ES-I3 (cell line): ENCODE measurements at regions not wholly inside any gene's neighbourhood (a gene's known extent, or its start where the extent isn't known, plus 50 kb on each side); places are given as distances from the start of the nearest gene placed in this dataset.
"Not testable (repeated sequence)": the region's sequence is repeated elsewhere in the genome, so short reads cannot be mapped to it uniquely, and the experiment has no call there.

ENCODE experiments used
- H3K36me3 ChIP-seq: 2 replicates; pipeline ENCODE4 v1.6.1; 2013; ENCODE audit warnings: mild to moderate bottlenecking, low read length, control low read depth, moderate library complexity; ENCODE audit not compliant: insufficient read depth
- H3K4me1 ChIP-seq: 2 replicates; pipeline ENCODE4 v1.6.1; 2013; ENCODE audit warnings: mild to moderate bottlenecking, control low read depth, low read length; ENCODE audit not compliant: insufficient read depth
- H3K9ac ChIP-seq: 2 replicates; pipeline ENCODE4 v1.6.1; 2013; ENCODE audit warnings: low read depth, mild to moderate bottlenecking, low read length, moderate library complexity
- H3K9me3 ChIP-seq: 2 replicates; pipeline ENCODE4 v1.6.1; 2013; ENCODE audit warnings: mild to moderate bottlenecking, low read length, moderate library complexity; ENCODE audit not compliant: control insufficient read depth, insufficient read depth

DNA sequence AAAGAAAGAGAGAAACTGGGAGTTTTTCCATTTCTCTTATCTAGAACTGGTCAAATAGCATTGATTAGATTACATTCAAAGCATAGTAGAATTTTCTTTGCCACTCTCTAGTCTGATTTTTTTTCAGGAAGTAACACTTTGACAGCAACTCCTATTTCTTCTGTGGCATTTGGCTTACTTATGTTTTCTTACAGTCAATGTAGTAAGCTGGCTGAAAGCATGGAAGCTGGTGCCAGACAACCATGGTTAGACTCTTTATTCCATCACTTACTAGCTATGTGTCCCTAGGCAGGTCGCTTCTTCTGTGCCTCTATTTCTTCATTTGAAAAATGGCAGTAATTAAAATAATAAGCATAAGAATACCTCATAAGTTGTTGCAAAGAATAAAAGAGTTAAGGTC, 54.2 kb upstream of the OPRM1 start:
- H3K4me1 ChIP-seq = no peaks in the 10 kb centered on the region
- H3K9ac ChIP-seq = no peak overlapping the region
- no peaks in the 10 kb centered on the region for H3K36me3 ChIP-seq
- H3K9me3 ChIP-seq = no peaks in the 10 kb centered on the region

DNA sequence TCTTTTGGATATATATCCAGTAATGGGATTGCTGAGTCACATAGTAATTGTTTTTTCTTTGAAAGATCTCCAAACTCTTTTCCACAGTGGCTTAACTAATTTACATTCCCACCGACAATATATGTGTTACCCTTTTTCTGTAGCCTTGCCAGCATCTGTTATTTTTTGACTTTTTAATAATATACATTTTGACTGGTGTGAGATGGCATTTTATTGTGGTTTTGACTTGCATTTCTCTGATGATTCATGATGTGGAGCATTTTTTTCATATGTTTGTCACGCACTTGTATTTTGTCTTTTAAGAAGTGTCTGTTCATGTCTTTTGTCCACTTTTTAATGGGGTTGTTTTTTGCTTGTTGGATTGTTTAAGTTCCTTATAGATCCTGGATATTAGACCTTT, 58.9 kb upstream of the OPRM1 start:
- no peaks in the 10 kb centered on the region for H3K36me3 ChIP-seq
- H3K9ac ChIP-seq = no peak overlapping the region
- H3K4me1 ChIP-seq = peaks cover 6% of the 10 kb centered on the region
- H3K9me3 ChIP-seq = no peaks in the 10 kb centered on the region

DNA sequence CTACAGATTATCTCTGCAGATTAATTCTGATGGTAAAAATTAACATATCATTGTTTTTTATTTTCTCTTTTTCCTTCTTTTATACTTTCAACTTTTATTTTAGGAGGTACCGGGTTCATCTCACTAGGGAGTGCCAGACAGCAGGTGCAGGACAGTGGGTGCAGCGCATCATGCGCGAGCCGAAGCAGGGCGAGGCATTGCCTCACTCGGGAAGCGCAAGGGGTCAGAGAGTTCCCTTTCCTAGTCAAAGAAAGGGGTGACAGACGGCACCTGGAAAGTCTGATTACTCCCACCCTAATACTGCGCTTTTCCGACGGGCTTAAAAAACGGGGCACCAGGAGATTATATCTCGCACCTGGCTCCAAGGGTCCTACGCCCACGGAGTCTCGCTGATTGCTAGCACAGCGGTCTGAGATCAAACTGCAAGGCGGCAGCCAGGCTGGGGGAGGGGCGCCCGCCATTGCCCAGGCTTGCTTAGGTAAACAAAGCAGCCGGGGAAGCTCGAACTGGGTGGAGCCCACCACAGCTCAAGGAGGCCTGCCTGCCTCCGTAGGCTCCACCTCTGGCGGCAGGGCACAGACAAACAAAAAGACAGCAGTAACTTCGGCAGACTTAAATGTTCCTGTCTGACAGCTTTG, 60.0 kb upstream of the OPRM1 start:
- H3K36me3 ChIP-seq, H3K4me1 ChIP-seq, H3K9me3 ChIP-seq: not testable (repeated sequence)
- H3K9ac ChIP-seq = peak overlapping the region; percentile 32; the same call in 1 of the 2 replicates

DNA sequence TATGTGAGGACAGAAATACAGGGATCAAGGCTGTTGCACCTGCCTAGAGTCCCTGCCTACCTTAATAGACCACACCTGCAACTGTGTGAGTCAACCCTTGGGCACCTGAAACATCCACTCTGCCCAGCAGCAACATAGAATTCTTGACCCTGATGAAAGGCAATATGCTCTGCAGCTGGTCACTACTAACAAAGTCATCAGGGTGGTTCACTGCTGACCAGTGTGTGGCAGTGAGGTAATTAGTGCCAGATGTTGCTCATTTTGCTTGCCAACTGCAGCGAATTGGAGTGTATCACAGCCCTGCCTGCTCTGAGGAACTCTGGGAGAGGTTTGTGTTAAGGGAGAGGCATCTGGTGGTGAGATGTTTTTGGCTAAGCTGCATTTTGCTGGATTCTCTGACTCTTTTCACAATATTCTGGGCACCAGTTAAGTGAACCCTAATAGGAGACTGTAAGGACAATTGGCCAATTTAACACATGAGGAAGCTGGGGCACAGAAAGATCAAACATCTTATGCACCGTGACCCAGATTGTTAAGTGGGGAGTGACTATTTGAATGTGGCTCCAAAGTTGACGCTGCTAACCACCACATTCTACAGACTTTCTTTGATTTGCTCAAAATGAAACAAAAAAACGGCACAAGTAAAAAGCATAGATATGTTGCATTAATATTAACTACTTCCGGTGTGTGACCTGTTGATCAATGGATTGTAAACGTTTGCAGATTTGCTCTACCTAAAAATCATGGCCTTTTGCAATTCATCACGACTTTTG, 61.9 kb upstream of the OPRM1 start:
- Histone ChIP-seq H3K9ac (no peak overlapping the region), H3K9me3 (no peaks in the 10 kb centered on the region), H3K4me1 (peaks cover 6% of the 10 kb centered on the region), H3K36me3 (no peaks in the 10 kb centered on the region)

DNA sequence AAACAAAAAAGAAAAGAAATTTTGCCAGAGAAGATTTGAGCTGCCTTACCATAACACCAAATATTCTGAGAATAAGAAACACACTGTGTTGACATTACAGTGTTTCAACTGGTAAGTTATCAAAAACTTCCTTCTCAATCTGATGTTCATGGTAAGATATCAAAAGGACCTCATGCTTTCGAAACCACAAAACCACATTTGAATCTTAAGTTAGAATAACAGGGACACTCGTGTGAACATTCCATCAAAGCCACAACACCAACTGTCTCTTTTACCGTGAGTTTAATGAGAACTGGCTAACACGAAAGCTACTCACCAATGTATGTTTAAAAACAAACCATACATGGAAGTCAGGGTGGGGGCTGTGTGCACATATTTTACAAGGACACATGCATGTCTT, 73.0 kb upstream of the OPRM1 start:
- H3K9ac ChIP-seq = no peak overlapping the region
- no peaks in the 10 kb centered on the region for H3K36me3 ChIP-seq
- H3K4me1 ChIP-seq = no peaks in the 10 kb centered on the region
- H3K9me3 ChIP-seq = no peaks in the 10 kb centered on the region

DNA sequence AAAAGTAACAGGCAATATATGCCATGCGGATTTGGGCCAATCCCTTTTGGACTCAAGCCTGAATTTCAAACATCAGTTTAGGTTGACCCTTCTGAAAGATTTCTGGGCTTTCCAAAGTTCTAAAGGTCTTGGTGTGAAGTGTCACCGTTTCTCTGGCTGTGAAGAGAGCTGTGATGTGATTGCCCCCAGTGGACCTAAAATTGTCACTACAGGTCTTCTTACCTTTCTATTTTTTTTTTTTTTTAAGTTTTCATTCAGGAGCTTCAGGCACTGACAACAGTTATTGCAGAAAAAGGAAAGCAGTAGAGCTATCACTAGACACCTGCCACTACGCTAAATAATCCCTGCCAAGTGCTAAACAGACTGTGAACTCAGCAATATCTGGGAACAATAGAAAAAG, 75.7 kb upstream of the OPRM1 start:
- H3K9ac ChIP-seq = no peak overlapping the region
- H3K4me1 ChIP-seq = 0 out of 2 replicates have a peak, but pooled peaks cover 4% of the 10 kb centered on the region
- no peaks in the 10 kb centered on the region for H3K36me3 ChIP-seq
- H3K9me3 ChIP-seq = peaks cover 5% of the 10 kb centered on the region; the same call in 1 of the 2 replicates

DNA sequence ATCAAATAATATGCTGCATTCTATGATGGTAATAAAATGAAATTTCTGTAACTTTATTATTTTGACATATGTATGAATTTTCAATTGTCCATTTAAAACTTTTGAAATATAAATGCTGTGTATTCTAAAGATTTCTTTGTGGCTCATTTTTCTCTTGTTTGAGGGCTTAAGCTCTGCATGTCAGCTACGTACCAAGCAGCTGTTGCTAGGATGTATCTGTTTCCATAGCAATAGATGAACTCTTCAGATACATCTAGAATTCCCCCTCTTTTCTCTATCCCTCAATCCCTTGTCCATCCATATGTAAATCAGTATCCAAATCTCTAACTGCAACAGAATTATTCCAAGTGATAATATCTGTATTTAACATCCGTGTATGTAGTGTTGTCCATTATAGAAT, 76.5 kb upstream of the OPRM1 start:
- Histone ChIP-seq H3K9me3 (peaks cover 6% of the 10 kb centered on the region; the same call in 1 of the 2 replicates), H3K36me3 (no peaks in the 10 kb centered on the region), H3K4me1 (0 out of 2 replicates have a peak, but pooled peaks cover 4% of the 10 kb centered on the region), H3K9ac (no peak overlapping the region)

DNA sequence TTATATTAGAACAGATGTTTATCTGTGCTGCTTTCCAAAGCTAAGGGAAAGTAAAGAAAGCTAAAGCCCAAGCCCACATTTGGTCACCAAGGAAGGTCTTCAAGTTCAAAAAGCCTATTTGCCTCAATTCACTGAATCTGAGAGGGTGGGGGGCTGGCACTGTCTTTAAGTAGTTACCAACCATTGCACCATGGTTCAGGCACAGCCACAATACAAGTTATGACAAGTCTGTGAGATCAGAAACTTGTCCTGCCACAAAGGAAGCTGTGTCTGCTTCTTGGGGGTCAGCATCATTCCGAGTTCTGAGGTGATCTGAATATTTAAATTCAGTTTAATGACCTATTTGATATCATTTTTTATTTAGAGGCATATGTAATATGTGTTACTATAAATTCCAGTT, 78.3 kb upstream of the OPRM1 start:
- Histone ChIP-seq H3K4me1 (0 out of 2 replicates have a peak, but pooled peaks cover 4% of the 10 kb centered on the region), H3K9ac (no peak overlapping the region), H3K9me3 (peaks cover 6% of the 10 kb centered on the region; the same call in 1 of the 2 replicates), H3K36me3 (no peaks in the 10 kb centered on the region)

DNA sequence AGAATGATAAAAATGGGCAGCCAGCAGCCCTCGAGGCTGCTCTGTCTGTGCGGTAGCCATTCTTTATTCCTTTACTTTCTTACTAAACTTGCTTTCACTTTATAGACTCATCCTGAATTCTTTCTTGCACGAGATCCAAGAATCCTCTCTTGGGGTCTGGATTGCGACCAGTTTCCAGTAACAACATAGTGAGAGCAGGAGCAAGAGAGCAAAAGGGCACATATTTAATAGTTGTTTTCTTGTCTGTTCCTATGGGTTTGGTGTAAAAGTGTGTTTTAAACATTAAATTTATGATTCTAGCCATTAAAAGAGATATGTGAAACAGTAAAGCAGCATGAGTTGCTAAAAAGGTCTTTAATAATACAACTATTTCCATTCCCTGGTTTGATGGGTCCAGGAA, 78.8 kb upstream of the OPRM1 start:
- Histone ChIP-seq H3K4me1 (0 out of 2 replicates have a peak, but pooled peaks cover 4% of the 10 kb centered on the region), H3K36me3 (no peaks in the 10 kb centered on the region), H3K9me3 (peaks cover 6% of the 10 kb centered on the region; the same call in 1 of the 2 replicates), H3K9ac (no peak overlapping the region)

DNA sequence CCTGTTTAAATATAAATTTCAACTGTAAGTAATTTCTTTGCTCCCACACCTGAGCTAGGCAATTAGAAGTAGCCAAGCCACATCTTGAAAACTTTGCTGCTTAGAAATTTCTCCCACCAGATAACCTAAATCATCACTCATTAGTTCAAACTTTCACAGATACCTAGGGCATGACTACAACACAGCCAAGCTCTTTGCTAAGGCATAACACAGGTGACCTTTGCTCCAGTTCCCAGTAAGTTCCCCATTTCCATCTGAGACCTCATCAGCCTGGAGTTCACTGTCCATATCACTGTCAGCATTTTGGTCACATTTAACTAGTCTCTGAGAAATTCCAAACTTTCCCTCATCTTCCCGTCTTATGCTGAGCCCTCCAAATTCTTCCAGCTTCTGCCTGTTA, 79.8 kb upstream of the OPRM1 start:
- 0 out of 2 replicates have a peak, but pooled peaks cover 4% of the 10 kb centered on the region for H3K4me1 ChIP-seq
- H3K36me3 ChIP-seq = no peaks in the 10 kb centered on the region
- peaks cover 6% of the 10 kb centered on the region; the same call in 1 of the 2 replicates for H3K9me3 ChIP-seq
- H3K9ac ChIP-seq = no peak overlapping the region

DNA sequence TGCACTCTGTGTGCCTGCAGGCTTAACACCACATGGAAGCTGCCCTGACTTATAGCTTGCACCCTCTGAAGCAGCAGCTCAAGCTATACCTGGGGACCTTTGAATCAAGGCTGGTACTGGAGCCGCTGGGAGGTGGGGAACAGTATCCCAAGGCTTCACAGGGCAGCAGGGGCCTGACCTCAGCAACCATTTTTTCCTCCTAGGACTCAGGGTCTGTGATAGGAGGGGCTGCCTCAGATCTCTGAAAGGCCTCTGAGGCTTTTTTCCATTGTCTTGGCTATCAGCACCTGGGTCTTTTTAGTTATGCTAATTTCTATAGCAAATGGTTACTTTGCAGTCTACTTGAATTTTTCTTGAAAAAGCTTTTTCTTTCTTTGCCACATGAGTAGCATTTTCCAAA, 80.2 kb upstream of the OPRM1 start:
- Histone ChIP-seq H3K9me3 (peaks cover 6% of the 10 kb centered on the region; the same call in 1 of the 2 replicates), H3K9ac (no peak overlapping the region), H3K36me3 (no peaks in the 10 kb centered on the region), H3K4me1 (0 out of 2 replicates have a peak, but pooled peaks cover 4% of the 10 kb centered on the region)

DNA sequence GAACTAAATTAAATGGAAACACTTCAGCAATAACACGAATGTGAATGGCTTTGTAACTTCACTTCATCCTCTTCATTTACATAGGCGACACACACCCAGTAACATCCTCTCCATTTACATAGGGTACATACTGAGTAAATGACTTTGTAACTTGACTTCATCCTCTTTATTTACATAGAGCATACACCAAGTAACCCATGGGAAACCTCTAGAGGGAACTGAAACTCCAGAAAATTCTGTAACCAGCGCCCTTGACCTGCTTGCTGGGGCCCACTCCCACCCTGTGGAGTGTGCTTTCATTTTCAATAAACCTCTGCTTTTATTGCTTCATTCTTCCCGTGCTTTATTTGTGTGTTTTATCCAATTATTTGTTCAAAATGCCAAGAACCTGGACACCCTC, 81.6 kb upstream of the OPRM1 start:
- peaks cover 6% of the 10 kb centered on the region; the same call in 1 of the 2 replicates for H3K9me3 ChIP-seq
- 0 out of 2 replicates have a peak, but pooled peaks cover 4% of the 10 kb centered on the region for H3K4me1 ChIP-seq
- H3K9ac ChIP-seq = no peak overlapping the region
- H3K36me3 ChIP-seq = no peaks in the 10 kb centered on the region

DNA sequence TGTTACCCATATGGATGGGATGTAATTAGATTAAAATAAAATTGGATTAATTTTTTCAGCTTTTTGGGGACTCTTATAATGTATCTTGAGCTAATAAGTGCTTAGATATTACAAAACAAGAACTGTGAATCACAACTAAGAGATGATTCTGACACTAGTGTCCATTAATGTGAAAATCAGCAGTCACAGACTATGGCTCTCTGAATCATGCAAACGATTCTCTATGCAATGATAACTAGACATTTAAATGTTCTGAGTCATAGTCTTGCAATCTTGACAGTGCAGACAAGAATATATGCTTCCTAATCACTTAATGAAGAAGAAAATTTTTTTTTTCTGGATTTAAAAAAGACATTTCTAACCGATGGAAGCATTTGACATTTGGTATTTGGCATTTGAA, 82.2 kb upstream of the OPRM1 start:
- H3K36me3 ChIP-seq = no peaks in the 10 kb centered on the region
- H3K9ac ChIP-seq = no peak overlapping the region
- H3K9me3 ChIP-seq = peaks cover 6% of the 10 kb centered on the region; the same call in 1 of the 2 replicates
- H3K4me1 ChIP-seq = 0 out of 2 replicates have a peak, but pooled peaks cover 4% of the 10 kb centered on the region

DNA sequence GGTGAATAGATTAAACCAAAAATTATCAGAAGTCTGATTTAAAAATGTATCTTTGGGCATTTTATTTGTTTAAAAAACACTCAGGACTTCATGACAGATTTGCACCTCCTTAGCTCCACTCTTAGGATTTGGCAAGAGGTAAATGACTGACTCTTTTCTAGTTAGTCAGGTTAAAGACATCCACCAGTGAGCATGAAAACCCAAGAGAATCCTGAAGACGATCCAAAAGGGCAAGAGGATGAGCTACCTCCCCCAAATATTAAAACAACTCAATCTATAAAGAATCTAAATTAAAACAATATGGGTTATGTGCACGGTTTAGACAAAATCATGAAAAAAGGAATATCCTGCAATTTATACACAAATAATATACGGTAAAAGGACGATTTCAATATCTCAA, 89.4 kb upstream of the OPRM1 start:
- Histone ChIP-seq H3K9ac (no peak overlapping the region), H3K4me1 (no peaks in the 10 kb centered on the region), H3K36me3 (no peaks in the 10 kb centered on the region), H3K9me3 (no peaks in the 10 kb centered on the region)
